Ishikawa (cell line): ENCODE measurements at regions not wholly inside any gene's neighbourhood (a gene's known extent, or its start where the extent isn't known, plus 50 kb on each side); places are given as distances from the start of the nearest gene placed in this dataset.

Experiments
- CEBPB ChIP-seq: IDR thresholded peaks from 2 replicates; pipeline ENCODE4 v1.6.1; 2012
- CREB1 ChIP-seq: IDR thresholded peaks from 2 replicates; pipeline ENCODE4 v1.6.1; 2012; ENCODE audit warnings: low read depth
- EGR1 ChIP-seq: IDR thresholded peaks from 2 replicates; pipeline ENCODE4 v1.6.1; 2012
- EP300 ChIP-seq: IDR thresholded peaks from 2 replicates; pipeline ENCODE4 v1.6.1; 2012; ENCODE audit warnings: borderline replicate concordance
- FOXM1 ChIP-seq: IDR thresholded peaks from 2 replicates; pipeline ENCODE4 v1.6.1; 2012; ENCODE audit warnings: low read depth, borderline replicate concordance
- NFIC ChIP-seq: IDR thresholded peaks from 2 replicates; pipeline ENCODE4 v1.6.1; 2012
- RAD21 ChIP-seq: IDR thresholded peaks from 2 replicates; pipeline ENCODE4 v1.6.1; 2012; ENCODE audit warnings: low read depth
- TAF1 ChIP-seq: IDR thresholded peaks from 2 replicates; pipeline ENCODE4 v1.6.1; 2012; ENCODE audit warnings: low read depth, mild to moderate bottlenecking
- TCF12 ChIP-seq: IDR thresholded peaks from 2 replicates; pipeline ENCODE4 v1.6.1; 2012; ENCODE audit warnings: low read depth
- TEAD4 ChIP-seq: IDR thresholded peaks from 2 replicates; pipeline ENCODE4 v1.6.1; 2012
- YY1 ChIP-seq: IDR thresholded peaks from 2 replicates; pipeline ENCODE4 v1.6.1; 2012; ENCODE audit warnings: low read depth
- ZBTB7A ChIP-seq: IDR thresholded peaks from 2 replicates; pipeline ENCODE4 v1.6.1; 2012; ENCODE audit warnings: low read depth
- TF ChIP-seq, protein P1 (sequence below): IDR thresholded peaks from 2 replicates; pipeline ENCODE4 v1.6.1; 2012
- TF ChIP-seq, protein P2 (sequence below): IDR thresholded peaks from 2 replicates; pipeline ENCODE4 v1.6.1; 2012; ENCODE audit warnings: low read depth, mild to moderate bottlenecking
- TF ChIP-seq, protein P3 (sequence below): IDR thresholded peaks from 2 replicates; pipeline ENCODE4 v1.6.1; 2012

DNA sequence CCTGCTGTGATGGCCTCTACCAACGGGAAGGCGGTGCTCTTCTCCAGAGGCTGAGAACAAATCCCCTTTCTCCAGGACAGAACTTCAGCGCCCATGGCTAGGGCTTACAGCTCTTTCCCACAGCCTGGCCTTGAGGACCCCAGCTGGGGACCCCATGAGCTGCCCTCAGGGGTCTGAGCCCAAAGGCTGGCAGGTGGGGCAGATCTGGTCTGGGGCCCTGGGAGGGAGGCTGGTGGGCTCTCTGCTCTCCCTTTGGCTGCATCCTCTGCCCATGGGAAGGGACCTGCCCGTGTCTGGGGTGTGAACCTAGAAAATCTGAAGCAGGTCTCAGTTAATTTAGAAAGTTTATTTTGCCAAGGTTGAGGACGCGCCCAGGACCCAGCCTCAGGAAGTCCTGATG, 322.1 kb downstream of the ADGRD1 start:
- TF ChIP-seq TAF1 (no peak), YY1 (no peak), CREB1 (no peak), CEBPB (no peak), TCF12 (no peak), TEAD4 (no peak), FOXM1 (no peak), RAD21 (no peak), ZBTB7A (no peak), EGR1 (no peak), EP300 (no peak)
- TF ChIP-seq, protein P1, sequence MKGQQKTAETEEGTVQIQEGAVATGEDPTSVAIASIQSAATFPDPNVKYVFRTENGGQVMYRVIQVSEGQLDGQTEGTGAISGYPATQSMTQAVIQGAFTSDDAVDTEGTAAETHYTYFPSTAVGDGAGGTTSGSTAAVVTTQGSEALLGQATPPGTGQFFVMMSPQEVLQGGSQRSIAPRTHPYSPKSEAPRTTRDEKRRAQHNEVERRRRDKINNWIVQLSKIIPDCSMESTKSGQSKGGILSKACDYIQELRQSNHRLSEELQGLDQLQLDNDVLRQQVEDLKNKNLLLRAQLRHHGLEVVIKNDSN, result no peak
- TF ChIP-seq, protein P2, sequence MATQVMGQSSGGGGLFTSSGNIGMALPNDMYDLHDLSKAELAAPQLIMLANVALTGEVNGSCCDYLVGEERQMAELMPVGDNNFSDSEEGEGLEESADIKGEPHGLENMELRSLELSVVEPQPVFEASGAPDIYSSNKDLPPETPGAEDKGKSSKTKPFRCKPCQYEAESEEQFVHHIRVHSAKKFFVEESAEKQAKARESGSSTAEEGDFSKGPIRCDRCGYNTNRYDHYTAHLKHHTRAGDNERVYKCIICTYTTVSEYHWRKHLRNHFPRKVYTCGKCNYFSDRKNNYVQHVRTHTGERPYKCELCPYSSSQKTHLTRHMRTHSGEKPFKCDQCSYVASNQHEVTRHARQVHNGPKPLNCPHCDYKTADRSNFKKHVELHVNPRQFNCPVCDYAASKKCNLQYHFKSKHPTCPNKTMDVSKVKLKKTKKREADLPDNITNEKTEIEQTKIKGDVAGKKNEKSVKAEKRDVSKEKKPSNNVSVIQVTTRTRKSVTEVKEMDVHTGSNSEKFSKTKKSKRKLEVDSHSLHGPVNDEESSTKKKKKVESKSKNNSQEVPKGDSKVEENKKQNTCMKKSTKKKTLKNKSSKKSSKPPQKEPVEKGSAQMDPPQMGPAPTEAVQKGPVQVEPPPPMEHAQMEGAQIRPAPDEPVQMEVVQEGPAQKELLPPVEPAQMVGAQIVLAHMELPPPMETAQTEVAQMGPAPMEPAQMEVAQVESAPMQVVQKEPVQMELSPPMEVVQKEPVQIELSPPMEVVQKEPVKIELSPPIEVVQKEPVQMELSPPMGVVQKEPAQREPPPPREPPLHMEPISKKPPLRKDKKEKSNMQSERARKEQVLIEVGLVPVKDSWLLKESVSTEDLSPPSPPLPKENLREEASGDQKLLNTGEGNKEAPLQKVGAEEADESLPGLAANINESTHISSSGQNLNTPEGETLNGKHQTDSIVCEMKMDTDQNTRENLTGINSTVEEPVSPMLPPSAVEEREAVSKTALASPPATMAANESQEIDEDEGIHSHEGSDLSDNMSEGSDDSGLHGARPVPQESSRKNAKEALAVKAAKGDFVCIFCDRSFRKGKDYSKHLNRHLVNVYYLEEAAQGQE, result no peak
- TF ChIP-seq, protein P3, sequence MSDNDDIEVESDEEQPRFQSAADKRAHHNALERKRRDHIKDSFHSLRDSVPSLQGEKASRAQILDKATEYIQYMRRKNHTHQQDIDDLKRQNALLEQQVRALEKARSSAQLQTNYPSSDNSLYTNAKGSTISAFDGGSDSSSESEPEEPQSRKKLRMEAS, result no peak

DNA sequence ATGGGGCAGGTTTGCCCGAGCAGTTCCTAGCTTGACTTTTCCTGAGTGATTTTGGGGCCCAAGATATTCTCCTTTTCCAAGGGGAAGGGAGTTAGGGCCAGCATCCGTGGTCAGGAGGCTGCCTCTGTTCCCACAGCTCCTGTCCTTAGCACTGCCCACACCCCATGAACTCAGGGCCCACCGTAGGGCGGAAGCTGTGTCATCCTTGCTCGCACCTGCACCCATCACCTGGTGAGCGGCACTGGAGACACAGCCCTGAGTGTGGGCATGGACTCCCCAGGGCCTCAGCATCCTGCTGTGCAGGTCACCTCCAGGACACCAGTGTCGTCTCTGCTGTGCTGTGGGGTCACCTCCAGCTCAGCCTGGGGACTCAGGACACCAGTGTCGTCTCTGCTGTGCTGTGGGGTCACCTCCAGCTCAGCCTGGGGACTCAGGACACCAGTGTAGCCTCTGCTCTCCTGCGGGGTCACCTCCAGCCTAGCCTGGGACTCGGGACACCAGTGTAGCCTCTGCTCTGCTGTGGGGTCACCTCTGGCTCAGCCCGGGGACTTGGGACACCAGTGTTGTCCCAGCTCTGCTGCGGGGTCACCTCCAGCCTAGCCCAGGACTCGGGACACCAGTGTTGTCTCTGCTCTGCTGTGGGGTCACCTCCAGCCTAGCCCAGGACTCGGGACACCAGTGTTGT, 322.9 kb downstream of the ADGRD1 start:
- no peak for TF ChIP-seq TAF1
- no peak for TF ChIP-seq CREB1
- TF ChIP-seq, protein P1, result no peak
- no peak for TF ChIP-seq TEAD4
- TF ChIP-seq EP300, result no peak
- no peak for TF ChIP-seq TCF12
- TF ChIP-seq, protein P3, result no peak
- no peak for TF ChIP-seq FOXM1
- TF ChIP-seq CEBPB, result no peak
- TF ChIP-seq YY1, result no peak
- no peak for TF ChIP-seq NFIC
- TF ChIP-seq ZBTB7A, result no peak
- TF ChIP-seq RAD21, result no peak
- no peak for TF ChIP-seq EGR1
- TF ChIP-seq, protein P2, result no peak

DNA sequence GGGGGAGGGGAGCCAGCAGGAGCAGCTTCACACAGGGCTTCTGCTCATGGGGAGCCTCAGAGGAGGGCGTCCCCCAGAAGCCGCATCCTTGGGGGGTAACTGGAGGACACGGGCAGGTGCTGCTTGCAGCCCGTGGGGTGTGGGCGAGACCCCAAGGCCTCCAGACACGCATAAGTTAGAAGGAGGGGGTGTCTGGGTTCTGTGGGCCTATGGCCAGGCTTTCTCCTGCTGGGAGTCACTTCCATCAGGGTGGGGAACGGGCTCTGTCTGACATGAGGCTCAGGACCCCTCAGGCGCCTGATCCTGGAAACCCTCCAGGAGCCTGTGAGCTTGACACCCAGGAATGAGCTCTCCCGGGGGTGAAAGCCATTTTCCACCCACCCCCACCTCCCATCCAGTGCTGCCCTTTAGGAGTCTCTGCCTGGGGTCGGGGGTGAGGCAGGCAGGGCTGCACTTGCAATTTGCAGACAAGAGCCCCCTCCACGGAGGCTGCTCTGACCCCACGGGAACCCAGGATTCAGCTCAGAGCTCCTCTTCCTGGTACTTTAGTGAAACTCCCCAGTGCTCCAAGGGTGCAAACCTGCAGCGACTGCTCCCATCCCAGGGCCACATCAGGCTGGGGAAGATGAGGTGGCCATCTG, 325.7 kb downstream of the ADGRD1 start:
- TF ChIP-seq CEBPB (no peak), FOXM1 (no peak), ZBTB7A (no peak), CREB1 (no peak), TCF12 (no peak), RAD21 (no peak), EGR1 (no peak)
- TF ChIP-seq, protein P2, result no peak
- TF ChIP-seq, protein P1, result no peak

GRCh38 chr12:131280426-131280825, 326.7 kb downstream of the ADGRD1 start:
- TF ChIP-seq, protein P1, result no peak
- TF ChIP-seq ZBTB7A, result no peak
- TF ChIP-seq CEBPB, result no peak
- TF ChIP-seq TAF1, result no peak
- TF ChIP-seq, protein P2, result no peak
- TF ChIP-seq TCF12, result no peak
- TF ChIP-seq, protein P3, result no peak
- TF ChIP-seq EP300, result no peak
- TF ChIP-seq RAD21, result no peak
- no peak for TF ChIP-seq NFIC
